H1 (cell line): ENCODE measurements at regions not wholly inside any gene's neighbourhood (a gene's known extent, or its start where the extent isn't known, plus 50 kb on each side); places are given as distances from the start of the nearest gene placed in this dataset.

Experiments
- CTCF ChIA-PET: fragments of 300-600 bp; sonication (Branson Sonifier 250); formaldehyde crosslinking; loops from one replicate; lab custom pipeline; 2021; ENCODE audit not compliant: partially characterized antibody; lab: Charles Lee
- POLR2A ChIA-PET: fragments of 300-600 bp; sonication (Branson Sonifier 250); formaldehyde crosslinking; loops from one replicate; lab custom pipeline; 2021; ENCODE audit warnings: inconsistent platforms; ENCODE audit not compliant: partially characterized antibody; lab: Charles Lee
- DNase-seq, 2 experiments: peaks; one replicate each; pipeline versions ENCODE4 v3.0.0 to v3.0.0-alpha.2; 2010 to 2022; ENCODE audit warnings: low spot score in 2 of 2, low read depth in 1 of 2, mixed read lengths in 1 of 2
- FAIRE-seq: peaks from 2 replicates; lab custom pipeline; 2011; peaks lifted over from hg19 to GRCh38; lab: Jason Lieb, UNC
- H2AFZ ChIP-seq: 2 replicates; pipeline ENCODE4 v1.8.1; 2012; ENCODE audit warnings: low read length, inconsistent platforms
- H2AK5ac ChIP-seq: 2 replicates; pipeline ENCODE4 v1.6.1; 2013; ENCODE audit warnings: low read depth, low read length
- H2BK120ac ChIP-seq: replicated peaks from 2 replicates; pipeline ENCODE3; 2013; ENCODE audit warnings: low read depth, low read length, inconsistent platforms
- H2BK12ac ChIP-seq: 2 replicates; pipeline ENCODE4 v1.6.1; 2013; ENCODE audit warnings: low read depth, low read length
- H2BK15ac ChIP-seq: 2 replicates; pipeline ENCODE4 v1.6.1; 2013; ENCODE audit warnings: low read length
- H2BK20ac ChIP-seq: 2 replicates; pipeline ENCODE4 v1.6.1; 2013; ENCODE audit warnings: low read length
- H2BK5ac ChIP-seq: 2 replicates; pipeline ENCODE4 v1.6.1; 2013; ENCODE audit warnings: low read depth, low read length
- H3K14ac ChIP-seq: 2 replicates; pipeline ENCODE4 v1.6.1; 2013; ENCODE audit warnings: inconsistent platforms; ENCODE audit not compliant: insufficient read length
- H3K18ac ChIP-seq: 2 replicates; pipeline ENCODE4 v1.6.1; 2013; ENCODE audit warnings: low read length; ENCODE audit errors: extremely low read depth
- H3K23ac ChIP-seq: 2 replicates; pipeline ENCODE4 v1.6.1; 2013; ENCODE audit warnings: inconsistent platforms; ENCODE audit not compliant: insufficient read length
- H3K23me2 ChIP-seq: 2 replicates; pipeline ENCODE4 v1.6.1; 2013; ENCODE audit warnings: low read depth, low read length
- H3K27ac ChIP-seq: 2 replicates; pipeline ENCODE4 v1.6.1; 2011; ENCODE audit warnings: low read depth, low read length, inconsistent platforms
- H3K27me3 ChIP-seq, 4 experiments: replicated peaks in 1 of 4; 1 replicate in 1 of 4; 2 replicates in 3 of 4; pipeline versions ENCODE4 v1.6.1 to v1.8.1; 2011 to 2013; ENCODE audit warnings: low read length in 3 of 4, mild to moderate bottlenecking in 3 of 4, inconsistent platforms in 2 of 4, mixed read lengths in 2 of 4, moderate library complexity in 1 of 4; ENCODE audit not compliant: control insufficient read depth in 3 of 4, insufficient read depth in 3 of 4; ENCODE audit errors: extremely low read depth in 1 of 4
- H3K36me3 ChIP-seq, 4 experiments: 2 replicates each; pipeline versions ENCODE4 v1.6.1 to v1.8.1; 2011 to 2013; ENCODE audit warnings: mild to moderate bottlenecking in 4 of 4, low read length in 3 of 4, moderate library complexity in 2 of 4, control low read depth in 1 of 4, inconsistent platforms in 1 of 4; ENCODE audit not compliant: insufficient read depth in 4 of 4, control insufficient read depth in 2 of 4
- H3K4ac ChIP-seq: replicated peaks from 2 replicates; pipeline ENCODE3; 2013; ENCODE audit warnings: low read length, low read depth, mixed read lengths, inconsistent platforms; ENCODE audit not compliant: insufficient read length
- H3K4me1 ChIP-seq, 4 experiments: replicated peaks in 1 of 4; 1 replicate in 1 of 4; 2 replicates in 3 of 4; pipeline versions ENCODE4 v1.6.1 to v1.8.1; 2011 to 2013; ENCODE audit warnings: low read length in 3 of 4, inconsistent platforms in 2 of 4, mixed read lengths in 1 of 4; ENCODE audit not compliant: insufficient read depth in 4 of 4, control insufficient read depth in 3 of 4
- H3K4me2 ChIP-seq, 2 experiments: 2 replicates each; pipeline versions ENCODE4 v1.6.1 to v1.8.1; 2011 to 2013; ENCODE audit warnings: low read depth in 2 of 2, low read length in 2 of 2, control low read depth in 1 of 2, inconsistent platforms in 1 of 2, mild to moderate bottlenecking in 1 of 2; ENCODE audit not compliant: insufficient read depth in 1 of 2
- H3K4me3 ChIP-seq, 4 experiments: fragments of 200-600, 300-600 bp in 1 of 4; sonication (generic), shearing (Covaris generic), sonication (Bioruptor Twin) in 1 of 4; 2 replicates each; pipeline versions ENCODE4 v1.5.1 to v1.8.1; 2011 to 2016; ENCODE audit warnings: low read length in 4 of 4, low read depth in 3 of 4, control low read depth in 2 of 4, inconsistent platforms in 2 of 4, mild to moderate bottlenecking in 2 of 4, mixed read lengths in 1 of 4, moderate library complexity in 1 of 4; ENCODE audit not compliant: insufficient read depth in 2 of 4; ENCODE audit errors: extremely low read depth in 1 of 4
- H3K56ac ChIP-seq: replicated peaks from 2 replicates; pipeline ENCODE3; 2013; ENCODE audit warnings: low read depth, mild to moderate bottlenecking, mixed read lengths, low read length, inconsistent platforms; ENCODE audit not compliant: insufficient read length
- H3K79me1 ChIP-seq: 2 replicates; pipeline ENCODE4 v1.6.1; 2013; ENCODE audit warnings: low read depth, low read length, control low read depth
- H3K79me2 ChIP-seq, 2 experiments: 2 replicates each; pipeline versions ENCODE4 v1.6.1 to v1.8.1; 2012 to 2013; ENCODE audit warnings: low read length in 2 of 2, mild to moderate bottlenecking in 2 of 2, inconsistent platforms in 1 of 2; ENCODE audit not compliant: insufficient read depth in 2 of 2, control insufficient read depth in 1 of 2
- H3K9ac ChIP-seq, 4 experiments: replicated peaks in 1 of 4; 1 replicate in 1 of 4; 2 replicates in 3 of 4; pipeline versions ENCODE4 v1.6.1 to v1.8.1; 2011 to 2013; ENCODE audit warnings: low read depth in 3 of 4, low read length in 3 of 4, control low read depth in 2 of 4, mild to moderate bottlenecking in 2 of 4, moderate library complexity in 2 of 4, inconsistent platforms in 1 of 4; ENCODE audit errors: extremely low read depth in 1 of 4
- H3K9me3 ChIP-seq, 2 experiments: 2 replicates each; pipeline versions ENCODE4 v1.6.1 to v1.8.1; 2012 to 2013; ENCODE audit warnings: mild to moderate bottlenecking in 2 of 2, moderate library complexity in 2 of 2, control low read depth in 1 of 2, inconsistent platforms in 1 of 2, low read depth in 1 of 2, low read length in 1 of 2, mixed read lengths in 1 of 2; ENCODE audit not compliant: insufficient read depth in 2 of 2
- H4K20me1 ChIP-seq, 2 experiments: replicated peaks in 1 of 2; 2 replicates each; pipeline versions ENCODE3 to v1.8.1; 2011 to 2013; ENCODE audit warnings: inconsistent platforms in 2 of 2, low read length in 2 of 2, mild to moderate bottlenecking in 1 of 2; ENCODE audit not compliant: insufficient read depth in 2 of 2, control insufficient read depth in 1 of 2
- H4K5ac ChIP-seq: 2 replicates; pipeline ENCODE4 v1.6.1; 2013; ENCODE audit warnings: low read length, low read depth, mixed read lengths, inconsistent platforms; ENCODE audit not compliant: insufficient read length
- H4K8ac ChIP-seq: 2 replicates; pipeline ENCODE4 v1.8.0; 2013; ENCODE audit warnings: mild to moderate bottlenecking, moderate library complexity, low read length, inconsistent platforms; ENCODE audit not compliant: insufficient read depth; ENCODE audit errors: extremely low read depth
- H4K91ac ChIP-seq: replicated peaks from 2 replicates; pipeline ENCODE3; 2013; ENCODE audit warnings: low read length, mixed read lengths, inconsistent platforms; ENCODE audit not compliant: insufficient read length
- CBX5 ChIP-seq: fragments of 300-800, 300-1000 bp; sonication (generic); IDR thresholded peaks from 2 replicates; pipeline ENCODE4 v1.7.1; 2016; ENCODE audit warnings: antibody characterized with exemption, low read length, low read depth
- E2F6 ChIP-seq: IDR thresholded peaks from 2 replicates; pipeline ENCODE4 v1.6.1; 2012; ENCODE audit warnings: inconsistent platforms
- MAX ChIP-seq: IDR thresholded peaks from 2 replicates; pipeline ENCODE4 v1.6.1; 2012; ENCODE audit warnings: inconsistent platforms
- WGBS, 2 experiments: shearing (Covaris generic) in 1 of 2; methylation state at CpG; one replicate each; pipeline versions ENCODE4 v1.1.6 to v1.1.7; 2013 to 2015; ENCODE audit warnings: low lambda C conversion rate in 2 of 2, mixed read lengths in 2 of 2, inconsistent platforms in 1 of 2, low coverage in 1 of 2, missing lambda C conversion rate in 1 of 2; ENCODE audit not compliant: insufficient replicate concordance in 2 of 2, insufficient coverage in 1 of 2, insufficient read length in 1 of 2; ENCODE audit errors: extremely low coverage in 1 of 2, missing lambda C conversion rate in 1 of 2; 5-methylcytosine and 5-hydroxymethylcytosine counted together

DNA sequence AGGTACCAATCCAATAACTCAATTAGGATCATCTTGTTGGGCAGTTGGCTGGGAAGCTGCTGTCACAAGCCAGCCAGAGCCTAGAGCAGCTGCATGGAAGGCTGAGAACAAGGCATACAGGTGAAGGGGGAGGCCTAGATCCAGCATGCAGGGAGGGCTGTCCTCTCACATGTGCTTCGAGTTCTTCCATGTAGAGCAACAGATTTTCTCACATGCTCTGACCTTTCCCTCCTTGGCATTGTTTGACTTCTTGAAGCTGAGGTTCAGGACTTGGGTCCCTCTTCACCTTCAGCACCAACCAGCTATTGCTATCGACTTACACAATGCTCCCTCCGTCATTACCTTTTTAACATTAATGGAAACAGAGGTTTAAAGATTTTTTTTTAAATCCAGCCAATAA is 257.7 kb downstream of the ATG4C start:
- DNase-seq (no peak), FAIRE-seq (no peak)
- TF ChIP-seq MAX, result peak; percentile 53; the same call in 1 of the 2 replicates
- peak; percentile 56; the same call in 1 of the 2 replicates for TF ChIP-seq E2F6
- no peak for TF ChIP-seq CBX5
- Histone ChIP-seq H3K4me2 (no peak overlapping the region), H3K9ac (no peak overlapping the region), H3K14ac (no peak overlapping the region), H2BK120ac (no peak overlapping the region), H3K79me2 (no peaks in the 10 kb centered on the region), H2BK12ac (0 out of 2 replicates have a peak overlapping the region, but pooled peaks have one; percentile 32), H3K23me2 (no peaks in the 10 kb centered on the region; the same call in 1 of the 2 replicates), H3K36me3 (no peaks in the 10 kb centered on the region), H3K56ac (no peak overlapping the region), H3K23ac (no peak overlapping the region), H2AFZ (peak overlapping the region; percentile 56; the same call in 1 of the 2 replicates), H3K4me3 (no peak overlapping the region), H4K91ac (no peak overlapping the region), H4K20me1 (no peaks in the 10 kb centered on the region), H2BK5ac (no peak overlapping the region), H3K4me1 (peaks cover 0 to 5% (median 1%) of the 10 kb centered on the region in 4 experiments; a peak in 4 of 7 replicates), H3K4ac (peak overlapping the region; percentile 53), H2BK15ac (no peak overlapping the region), H3K9me3 (no peaks in the 10 kb centered on the region), H3K18ac (no peak overlapping the region), H3K27ac (no peak overlapping the region), H4K8ac (no peak overlapping the region), H2BK20ac (no peak overlapping the region; the same call in 1 of the 2 replicates), H3K79me1 (no peaks in the 10 kb centered on the region; the same call in 1 of the 2 replicates), H4K5ac (no peak overlapping the region), H2AK5ac (no peak overlapping the region), H3K27me3 (no peaks in the 10 kb centered on the region; a peak in 1 of 7 replicates)
- CTCF ChIA-PET, result interaction anchor here (0.7 to 1.1 kb wide), 3 partner anchors 21 to 108 kb away, joined by 3 to 4 read pairs (median 3); no protein-coding TSS in a partner anchor
- POLR2A ChIA-PET, result no interaction called here
- 88% methylated on average over 3 of the region's 3 CpGs; no CpG with 5 or more reads in 1 of the 2 experiments for WGBS, 2 experiments
